ENCODE measurements at regions not wholly inside any gene's neighbourhood (a gene's known extent, or its start where the extent isn't known, plus 50 kb on each side); places are given as distances from the start of the nearest gene placed in this dataset.
"Not testable (repeated sequence)": the region's sequence is repeated elsewhere in the genome, so short reads cannot be mapped to it uniquely, and the experiment has no call there.

DNA sequence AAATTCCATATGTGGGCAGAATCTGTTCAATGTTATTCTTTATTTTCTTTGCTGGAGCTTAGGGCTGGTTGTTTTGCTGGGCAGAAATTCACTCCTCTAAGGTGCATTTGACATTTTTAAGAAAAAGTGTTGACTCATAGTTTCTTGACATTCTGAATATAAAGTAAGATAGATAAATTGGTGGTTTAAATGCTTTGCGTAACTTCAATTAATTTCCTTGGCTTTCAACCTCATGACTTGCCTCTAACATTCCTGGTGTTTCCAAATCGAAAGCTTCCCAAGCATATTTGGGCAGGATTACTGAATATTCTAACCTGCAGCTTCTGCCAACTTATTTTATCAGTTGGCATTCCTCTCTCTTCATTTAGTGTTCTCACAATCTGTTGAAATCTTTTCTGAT, 718.7 kb upstream of the ADGRB3 start:
- POLR2A ChIA-PET, result no interaction called here
- intact Hi-C loops (cut with micrococcal nuclease), result no loop called here
- Mint-ChIP-seq H3K9me3 (peaks cover 3% of the 10 kb centered on the region), H3K4me3 (no peak overlapping the region), H3K4me1 (no peaks in the 10 kb centered on the region), H3K27ac (no peak overlapping the region), H3K36me3 (ENCODE audit: low read depth) (no peaks in the 10 kb centered on the region), H3K27me3 (no peaks in the 10 kb centered on the region)
- DNase-seq, result no peak
- TF ChIP-seq, protein P1, sequence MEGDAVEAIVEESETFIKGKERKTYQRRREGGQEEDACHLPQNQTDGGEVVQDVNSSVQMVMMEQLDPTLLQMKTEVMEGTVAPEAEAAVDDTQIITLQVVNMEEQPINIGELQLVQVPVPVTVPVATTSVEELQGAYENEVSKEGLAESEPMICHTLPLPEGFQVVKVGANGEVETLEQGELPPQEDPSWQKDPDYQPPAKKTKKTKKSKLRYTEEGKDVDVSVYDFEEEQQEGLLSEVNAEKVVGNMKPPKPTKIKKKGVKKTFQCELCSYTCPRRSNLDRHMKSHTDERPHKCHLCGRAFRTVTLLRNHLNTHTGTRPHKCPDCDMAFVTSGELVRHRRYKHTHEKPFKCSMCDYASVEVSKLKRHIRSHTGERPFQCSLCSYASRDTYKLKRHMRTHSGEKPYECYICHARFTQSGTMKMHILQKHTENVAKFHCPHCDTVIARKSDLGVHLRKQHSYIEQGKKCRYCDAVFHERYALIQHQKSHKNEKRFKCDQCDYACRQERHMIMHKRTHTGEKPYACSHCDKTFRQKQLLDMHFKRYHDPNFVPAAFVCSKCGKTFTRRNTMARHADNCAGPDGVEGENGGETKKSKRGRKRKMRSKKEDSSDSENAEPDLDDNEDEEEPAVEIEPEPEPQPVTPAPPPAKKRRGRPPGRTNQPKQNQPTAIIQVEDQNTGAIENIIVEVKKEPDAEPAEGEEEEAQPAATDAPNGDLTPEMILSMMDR (IDR thresholded peaks at IDR 0.05), result no peak
- no peak for ATAC-seq (ENCODE audit: low read depth)
- CTCF ChIA-PET, result no interaction called here

DNA sequence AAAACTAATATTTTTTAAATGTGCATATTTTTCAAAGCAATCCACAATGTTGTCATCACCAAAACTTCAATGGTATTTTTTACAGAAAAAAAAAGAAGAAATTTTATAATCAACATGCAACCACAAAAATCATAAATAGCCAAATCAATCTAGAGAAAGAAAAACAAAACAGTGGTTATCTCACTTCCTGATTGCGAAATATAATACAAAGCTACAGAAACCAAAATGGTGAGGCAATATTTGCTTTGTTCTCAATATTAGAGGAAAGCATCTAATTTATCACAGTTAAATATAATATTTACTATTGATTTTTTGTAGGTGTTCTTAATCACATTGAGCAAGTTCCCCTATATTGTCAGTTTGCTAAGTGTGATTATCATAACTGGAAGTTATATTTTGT, 720.7 kb upstream of the ADGRB3 start:
- POLR2A ChIA-PET, result no interaction called here
- ATAC-seq (ENCODE audit: low read depth) (no peak), DNase-seq (no peak)
- H3K36me3 Mint-ChIP-seq (ENCODE audit: low read depth), result no peaks in the 10 kb centered on the region
- H3K27ac Mint-ChIP-seq, result no peak overlapping the region
- intact Hi-C loops (cut with micrococcal nuclease), result no loop called here
- no peak overlapping the region for H3K4me3 Mint-ChIP-seq
- TF ChIP-seq, protein P1 (IDR thresholded peaks at IDR 0.05), result no peak
- H3K4me1 Mint-ChIP-seq, result no peaks in the 10 kb centered on the region
- CTCF ChIA-PET, result no interaction called here
- peaks cover 5% of the 10 kb centered on the region for H3K9me3 Mint-ChIP-seq
- no peaks in the 10 kb centered on the region for H3K27me3 Mint-ChIP-seq

DNA sequence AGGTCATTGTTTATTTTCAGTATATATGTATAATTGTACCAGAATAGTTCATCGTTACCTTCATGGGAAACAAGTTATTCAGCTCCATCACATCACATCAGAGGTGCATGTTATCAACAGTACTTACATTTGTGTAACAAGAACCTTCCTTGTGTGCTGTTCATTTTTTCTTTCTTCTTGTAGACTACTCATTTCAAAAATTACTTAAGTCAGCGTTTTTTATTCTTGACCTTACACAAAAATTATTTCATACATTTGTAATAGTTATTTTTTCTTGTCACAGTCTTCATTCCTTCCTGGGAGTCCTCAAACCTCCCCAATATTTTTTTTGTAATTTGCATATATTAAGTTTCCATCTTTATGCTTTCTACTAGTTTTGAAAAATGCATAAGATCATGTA, 725.7 kb upstream of the ADGRB3 start:
- intact Hi-C loops (cut with micrococcal nuclease), result no loop called here
- peaks cover 12% of the 10 kb centered on the region for H3K9me3 Mint-ChIP-seq

DNA sequence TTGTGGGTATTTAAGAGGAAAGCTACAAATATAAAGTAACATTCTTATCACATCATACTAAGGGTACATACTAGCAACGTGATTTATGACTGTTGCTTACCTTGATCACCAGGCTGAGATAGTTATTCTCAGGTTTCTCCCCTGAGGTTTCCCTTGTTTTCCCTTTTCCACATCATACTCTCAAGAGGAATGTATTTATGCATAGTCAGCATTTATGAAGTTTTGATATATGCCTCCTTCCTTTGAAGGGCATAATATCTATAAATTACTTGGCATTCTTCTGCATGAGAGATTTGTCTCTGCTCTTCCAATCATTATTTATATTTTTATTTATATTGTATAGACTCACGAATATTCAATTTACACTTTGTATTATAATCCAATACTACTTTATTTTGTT, 726.7 kb upstream of the ADGRB3 start:
- DNase-seq (no peak), ATAC-seq (ENCODE audit: low read depth) (no peak)
- ChIA-PET POLR2A (no interaction called here), CTCF (no interaction called here)
- no peak overlapping the region for H3K4me3 Mint-ChIP-seq
- intact Hi-C loops (cut with micrococcal nuclease), result no loop called here
- peaks cover 12% of the 10 kb centered on the region for H3K9me3 Mint-ChIP-seq
- TF ChIP-seq, protein P1 (IDR thresholded peaks at IDR 0.05), result no peak
- H3K36me3 Mint-ChIP-seq (ENCODE audit: low read depth), result no peaks in the 10 kb centered on the region
- H3K4me1 Mint-ChIP-seq, result no peaks in the 10 kb centered on the region
- no peaks in the 10 kb centered on the region for H3K27me3 Mint-ChIP-seq
- H3K27ac Mint-ChIP-seq, result no peak overlapping the region

More for the DNA sequence above, 725.7 kb upstream of the ADGRB3 start:
- no peaks in the 10 kb centered on the region for H3K36me3 Mint-ChIP-seq (ENCODE audit: low read depth)
- ATAC-seq (ENCODE audit: low read depth), result no peak
- POLR2A ChIA-PET, result no interaction called here
- no peak overlapping the region for H3K4me3 Mint-ChIP-seq
- no peak overlapping the region for H3K27ac Mint-ChIP-seq
- CTCF ChIA-PET, result no interaction called here
- no peaks in the 10 kb centered on the region for H3K27me3 Mint-ChIP-seq
- DNase-seq, result no peak
- TF ChIP-seq, protein P1 (IDR thresholded peaks at IDR 0.05), result no peak
- no peaks in the 10 kb centered on the region for H3K4me1 Mint-ChIP-seq

DNA sequence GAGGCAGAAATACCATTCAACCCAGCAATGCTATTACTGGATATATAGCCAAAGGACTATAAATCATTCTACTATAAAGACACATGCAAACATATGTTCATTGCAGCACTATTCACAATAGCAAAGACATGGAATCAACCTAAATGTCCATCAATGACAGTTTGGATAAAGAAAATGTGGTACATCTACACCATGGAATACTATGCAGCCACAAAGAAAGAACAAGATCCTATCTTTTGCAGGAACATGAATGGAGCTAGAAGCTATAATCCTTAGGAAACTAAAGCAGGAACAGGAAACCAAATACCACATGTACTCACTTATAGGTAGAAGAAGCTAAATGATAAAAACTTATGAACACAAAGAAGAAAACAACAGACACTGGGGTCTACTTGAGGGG, 730.3 kb upstream of the ADGRB3 start:
- H3K4me1 Mint-ChIP-seq; intact Hi-C loops (cut with micrococcal nuclease); ATAC-seq (ENCODE audit: low read depth); H3K27me3 Mint-ChIP-seq; DNase-seq; H3K36me3 Mint-ChIP-seq (ENCODE audit: low read depth); POLR2A ChIA-PET; H3K27ac Mint-ChIP-seq; CTCF ChIA-PET; H3K4me3 Mint-ChIP-seq: not testable (repeated sequence)
- peaks cover 11% of the 10 kb centered on the region for H3K9me3 Mint-ChIP-seq

DNA sequence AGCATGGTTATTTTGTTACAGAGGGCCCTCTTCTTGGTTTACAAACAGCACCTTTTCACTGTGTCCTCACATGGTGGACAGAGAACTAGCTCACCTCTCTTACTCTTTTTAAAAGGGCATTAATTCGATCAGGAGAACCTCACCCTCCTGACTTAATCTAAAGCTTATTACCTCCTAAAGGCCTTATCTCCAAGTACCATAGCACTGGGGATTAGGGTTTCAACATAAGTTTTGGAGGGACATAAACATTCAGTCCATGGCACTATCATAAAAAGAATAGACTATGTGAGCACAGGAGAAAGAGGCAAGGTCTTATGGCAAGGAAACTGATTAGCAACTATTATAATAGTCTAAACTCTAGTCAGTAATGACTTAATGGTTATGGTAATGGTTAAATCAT, 736.2 kb upstream of the ADGRB3 start:
- no peak overlapping the region for H3K4me3 Mint-ChIP-seq
- H3K27me3 Mint-ChIP-seq, result no peaks in the 10 kb centered on the region
- H3K9me3 Mint-ChIP-seq, result peaks cover 7% of the 10 kb centered on the region
- DNase-seq, result no peak
- POLR2A ChIA-PET, result no interaction called here
- no peak overlapping the region for H3K27ac Mint-ChIP-seq
- no peak for ATAC-seq (ENCODE audit: low read depth)
- CTCF ChIA-PET, result no interaction called here
- intact Hi-C loops (cut with micrococcal nuclease), result no loop called here
- TF ChIP-seq, protein P1 (IDR thresholded peaks at IDR 0.05), result no peak
- no peaks in the 10 kb centered on the region for H3K36me3 Mint-ChIP-seq (ENCODE audit: low read depth)
- no peaks in the 10 kb centered on the region for H3K4me1 Mint-ChIP-seq

Data from activated B cell treated with CpG ODN at 0.5 μM for 24 hours (primary cell).